ENCODE measurements at regions not wholly inside any gene's neighbourhood (a gene's known extent, or its start where the extent isn't known, plus 50 kb on each side); places are given as distances from the start of the nearest gene placed in this dataset.

- TF ChIP-seq, protein P1, sequence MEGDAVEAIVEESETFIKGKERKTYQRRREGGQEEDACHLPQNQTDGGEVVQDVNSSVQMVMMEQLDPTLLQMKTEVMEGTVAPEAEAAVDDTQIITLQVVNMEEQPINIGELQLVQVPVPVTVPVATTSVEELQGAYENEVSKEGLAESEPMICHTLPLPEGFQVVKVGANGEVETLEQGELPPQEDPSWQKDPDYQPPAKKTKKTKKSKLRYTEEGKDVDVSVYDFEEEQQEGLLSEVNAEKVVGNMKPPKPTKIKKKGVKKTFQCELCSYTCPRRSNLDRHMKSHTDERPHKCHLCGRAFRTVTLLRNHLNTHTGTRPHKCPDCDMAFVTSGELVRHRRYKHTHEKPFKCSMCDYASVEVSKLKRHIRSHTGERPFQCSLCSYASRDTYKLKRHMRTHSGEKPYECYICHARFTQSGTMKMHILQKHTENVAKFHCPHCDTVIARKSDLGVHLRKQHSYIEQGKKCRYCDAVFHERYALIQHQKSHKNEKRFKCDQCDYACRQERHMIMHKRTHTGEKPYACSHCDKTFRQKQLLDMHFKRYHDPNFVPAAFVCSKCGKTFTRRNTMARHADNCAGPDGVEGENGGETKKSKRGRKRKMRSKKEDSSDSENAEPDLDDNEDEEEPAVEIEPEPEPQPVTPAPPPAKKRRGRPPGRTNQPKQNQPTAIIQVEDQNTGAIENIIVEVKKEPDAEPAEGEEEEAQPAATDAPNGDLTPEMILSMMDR (IDR thresholded peaks at IDR 0.05): no peak
- TF ChIP-seq POLR2A (IDR thresholded peaks at IDR 0.05) (no peak), EP300 (IDR thresholded peaks at IDR 0.05) (no peak)
Observed at GRCh38 chr17:77874303-77875050, 84.0 kb upstream of the TNRC6C start.
